ENCODE measurements at regions not wholly inside any gene's neighbourhood (a gene's known extent, or its start where the extent isn't known, plus 50 kb on each side); places are given as distances from the start of the nearest gene placed in this dataset.

- TF ChIP-seq, protein P1, sequence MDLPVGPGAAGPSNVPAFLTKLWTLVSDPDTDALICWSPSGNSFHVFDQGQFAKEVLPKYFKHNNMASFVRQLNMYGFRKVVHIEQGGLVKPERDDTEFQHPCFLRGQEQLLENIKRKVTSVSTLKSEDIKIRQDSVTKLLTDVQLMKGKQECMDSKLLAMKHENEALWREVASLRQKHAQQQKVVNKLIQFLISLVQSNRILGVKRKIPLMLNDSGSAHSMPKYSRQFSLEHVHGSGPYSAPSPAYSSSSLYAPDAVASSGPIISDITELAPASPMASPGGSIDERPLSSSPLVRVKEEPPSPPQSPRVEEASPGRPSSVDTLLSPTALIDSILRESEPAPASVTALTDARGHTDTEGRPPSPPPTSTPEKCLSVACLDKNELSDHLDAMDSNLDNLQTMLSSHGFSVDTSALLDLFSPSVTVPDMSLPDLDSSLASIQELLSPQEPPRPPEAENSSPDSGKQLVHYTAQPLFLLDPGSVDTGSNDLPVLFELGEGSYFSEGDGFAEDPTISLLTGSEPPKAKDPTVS (IDR thresholded peaks at IDR 0.05; ENCODE audit: low read depth, low read length) = no peak
- TF ChIP-seq, protein P2, sequence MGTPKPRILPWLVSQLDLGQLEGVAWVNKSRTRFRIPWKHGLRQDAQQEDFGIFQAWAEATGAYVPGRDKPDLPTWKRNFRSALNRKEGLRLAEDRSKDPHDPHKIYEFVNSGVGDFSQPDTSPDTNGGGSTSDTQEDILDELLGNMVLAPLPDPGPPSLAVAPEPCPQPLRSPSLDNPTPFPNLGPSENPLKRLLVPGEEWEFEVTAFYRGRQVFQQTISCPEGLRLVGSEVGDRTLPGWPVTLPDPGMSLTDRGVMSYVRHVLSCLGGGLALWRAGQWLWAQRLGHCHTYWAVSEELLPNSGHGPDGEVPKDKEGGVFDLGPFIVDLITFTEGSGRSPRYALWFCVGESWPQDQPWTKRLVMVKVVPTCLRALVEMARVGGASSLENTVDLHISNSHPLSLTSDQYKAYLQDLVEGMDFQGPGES (IDR thresholded peaks at IDR 0.05) = no peak
- TF ChIP-seq PBX3 (IDR thresholded peaks at IDR 0.05; ENCODE audit: insufficient replicate concordance, low read depth, low read length) = no peak
- no peak for TF ChIP-seq PAX8 (IDR thresholded peaks at IDR 0.05)
- no peak for TF ChIP-seq NKRF (conservative IDR thresholded peaks at IDR 0.05)
- TF ChIP-seq NBN (IDR thresholded peaks at IDR 0.05) = no peak
Measured at GRCh38 chr7:29629507-29629906, 65.9 kb downstream of the PRR15 start (continued).

All from GM12878 (cell line).